Trophoblast cell (in vitro differentiated cells and primary cell): ENCODE measurements at regions not wholly inside any gene's neighbourhood (a gene's known extent, or its start where the extent isn't known, plus 50 kb on each side); places are given as distances from the start of the nearest gene placed in this dataset.

Source experiments
- DNase-seq, 2 donors: peaks; one replicate each; pipeline ENCODE4 v3.0.0-alpha.2; 2016
- H2AFZ ChIP-seq: 2 replicates; pipeline ENCODE4 v1.6.1; 2013; ENCODE audit warnings: low read length, moderate library complexity, mild to moderate bottlenecking; ENCODE audit not compliant: insufficient read depth, poor library complexity
- H2AK5ac ChIP-seq: 2 replicates; pipeline ENCODE4 v1.6.1; 2013; ENCODE audit warnings: mild to moderate bottlenecking, low read length
- H2BK120ac ChIP-seq: 2 replicates; pipeline ENCODE4 v1.6.1; 2013; ENCODE audit warnings: low read length, mild to moderate bottlenecking, moderate library complexity; ENCODE audit not compliant: insufficient read depth, poor library complexity
- H2BK12ac ChIP-seq: 2 replicates; pipeline ENCODE4 v1.6.1; 2013; ENCODE audit warnings: mild to moderate bottlenecking, low read length, moderate library complexity
- H2BK5ac ChIP-seq: 2 replicates; pipeline ENCODE4 v1.6.1; 2013; ENCODE audit warnings: low read length, low read depth, moderate library complexity, mild to moderate bottlenecking; ENCODE audit not compliant: poor library complexity
- H3K14ac ChIP-seq: 2 replicates; pipeline ENCODE4 v1.6.1; 2013; ENCODE audit warnings: mild to moderate bottlenecking, low read length
- H3K18ac ChIP-seq: 2 replicates; pipeline ENCODE4 v1.6.1; 2013; ENCODE audit warnings: mild to moderate bottlenecking, low read length
- H3K23ac ChIP-seq: 2 replicates; pipeline ENCODE4 v1.6.1; 2013; ENCODE audit warnings: low read length
- H3K27ac ChIP-seq: 2 replicates; pipeline ENCODE4 v1.5.1; 2013; ENCODE audit warnings: low read depth, mild to moderate bottlenecking, inconsistent platforms, low read length, moderate library complexity
- H3K27me3 ChIP-seq: 2 replicates; pipeline ENCODE4 v1.6.1; 2013; ENCODE audit warnings: inconsistent platforms, mild to moderate bottlenecking, low read length, moderate library complexity; ENCODE audit not compliant: insufficient read depth
- H3K36me3 ChIP-seq, 2 experiments: 1 replicate in 1 of 2; 2 replicates in 1 of 2; pipeline ENCODE4 v1.6.1; 2013; ENCODE audit warnings: low read length in 2 of 2, mild to moderate bottlenecking in 2 of 2, moderate library complexity in 1 of 2; ENCODE audit not compliant: insufficient read depth in 2 of 2, control insufficient read depth in 1 of 2
- H3K4ac ChIP-seq: 2 replicates; pipeline ENCODE4 v1.6.1; 2013; ENCODE audit warnings: low read depth, mild to moderate bottlenecking, low read length, moderate library complexity
- H3K4me1 ChIP-seq, 2 experiments: 1 replicate in 1 of 2; 2 replicates in 1 of 2; pipeline ENCODE4 v1.6.1; 2013; ENCODE audit warnings: low read length in 2 of 2, mild to moderate bottlenecking in 2 of 2, moderate library complexity in 1 of 2; ENCODE audit not compliant: insufficient read depth in 2 of 2, control insufficient read depth in 1 of 2
- H3K4me2 ChIP-seq: 2 replicates; pipeline ENCODE4 v1.6.1; 2013; ENCODE audit warnings: inconsistent platforms, mild to moderate bottlenecking, low read length, moderate library complexity
- H3K4me3 ChIP-seq: 2 replicates; pipeline ENCODE4 v1.5.1; 2013; ENCODE audit warnings: mild to moderate bottlenecking, low read depth, low read length, inconsistent platforms
- H3K79me1 ChIP-seq: one replicate; pipeline ENCODE4 v1.6.1; 2013; ENCODE audit warnings: low read length
- H3K79me2 ChIP-seq: 2 replicates; pipeline ENCODE4 v1.6.1; 2013; ENCODE audit warnings: low read length, mild to moderate bottlenecking; ENCODE audit not compliant: control insufficient read depth, insufficient read depth, poor library complexity
- H3K9ac ChIP-seq: 2 replicates; pipeline ENCODE4 v1.6.1; 2013; ENCODE audit warnings: mild to moderate bottlenecking, low read length
- H3K9me3 ChIP-seq: 2 replicates; pipeline ENCODE4 v1.6.1; 2013; ENCODE audit warnings: low read depth, mild to moderate bottlenecking, control low read depth, inconsistent platforms, low read length; ENCODE audit not compliant: insufficient read depth
- H4K12ac ChIP-seq: 2 replicates; pipeline ENCODE4 v1.6.1; 2013; ENCODE audit warnings: low read depth, mild to moderate bottlenecking, low read length, moderate library complexity
- H4K8ac ChIP-seq: 2 replicates; pipeline ENCODE4 v1.6.1; 2013; ENCODE audit warnings: low read depth, mild to moderate bottlenecking, low read length, moderate library complexity
- H4K91ac ChIP-seq: one replicate; pipeline ENCODE4 v1.6.1; 2013; ENCODE audit warnings: low read depth, mild to moderate bottlenecking, low read length, moderate library complexity
- WGBS: extraction: QIAGEN DNeasy Blood & Tissue Kit; methylation state at CpG from one replicate; pipeline ENCODE4 v1.1.7; 2013; ENCODE audit warnings: missing lambda C conversion rate; ENCODE audit not compliant: insufficient read length, insufficient coverage; ENCODE audit errors: extremely low coverage; 5-methylcytosine and 5-hydroxymethylcytosine counted together

DNA sequence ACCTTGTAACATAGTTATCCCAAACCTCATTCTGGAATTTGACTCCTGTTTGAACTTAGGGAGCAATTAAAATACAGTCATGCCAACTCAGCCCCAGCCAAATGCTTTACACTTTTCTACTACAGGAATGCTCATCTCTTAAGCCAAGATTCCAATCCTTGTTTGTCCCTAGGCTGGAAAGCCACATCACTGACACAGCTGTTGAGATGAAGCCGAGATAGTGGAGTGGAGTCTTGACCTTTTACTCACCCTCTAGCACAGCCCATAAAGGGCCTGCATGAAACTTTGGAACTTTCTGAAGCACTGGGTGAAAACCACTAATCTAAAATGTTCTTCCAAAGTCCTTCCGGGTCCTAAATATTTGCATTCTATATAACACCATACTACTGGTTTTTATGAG lies 247.3 kb downstream of the ETV1 start:
- Histone ChIP-seq H3K79me2 (no peaks in the 10 kb centered on the region), H3K23ac (no peak overlapping the region), H2BK120ac (no peak overlapping the region), H3K14ac (no peak overlapping the region), H3K4me2 (no peak overlapping the region), H3K9ac (no peak overlapping the region), H3K4ac (no peak overlapping the region), H2AFZ (no peak overlapping the region), H3K4me3 (no peak overlapping the region), H3K27me3 (no peaks in the 10 kb centered on the region), H3K4me1 (no peaks in the 10 kb centered on the region), H3K9me3 (no peaks in the 10 kb centered on the region), H3K27ac (no peak overlapping the region), H2AK5ac (no peak overlapping the region), H3K36me3 (no peaks in the 10 kb centered on the region), H2BK12ac (no peak overlapping the region), H4K91ac (no peak overlapping the region), H4K8ac (no peak overlapping the region), H2BK5ac (no peak overlapping the region), H3K79me1 (no peaks in the 10 kb centered on the region), H3K18ac (no peak overlapping the region), H4K12ac (no peak overlapping the region)
- DNase-seq = peak; percentile 93 to 95
- no CpG with 5 or more reads among the region's 2 CpGs for WGBS

DNA sequence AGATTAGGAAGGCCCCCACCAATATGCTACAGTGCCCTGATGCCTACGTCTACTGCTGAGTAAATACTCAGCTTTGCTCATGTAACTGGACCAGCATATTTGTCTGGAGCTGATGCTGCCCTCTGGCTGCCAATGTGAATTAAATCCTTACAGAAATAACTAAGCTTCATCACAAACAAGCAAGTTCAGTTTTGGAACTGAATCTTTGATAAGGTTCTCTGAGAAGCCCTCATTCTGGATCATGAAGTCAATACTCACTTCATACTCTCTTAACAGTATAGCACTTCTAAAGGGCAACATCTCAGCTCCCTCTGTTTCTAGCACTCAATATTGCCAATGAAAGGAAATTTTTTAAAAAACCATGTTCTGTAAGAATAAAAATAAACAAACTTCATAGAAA lies 246.7 kb downstream of the ETV1 start:
- no peaks in the 10 kb centered on the region for H3K27me3 ChIP-seq
- no peaks in the 10 kb centered on the region for H3K9me3 ChIP-seq
- no peak overlapping the region for H2BK12ac ChIP-seq
- no peak overlapping the region for H4K8ac ChIP-seq
- no peak overlapping the region for H2BK5ac ChIP-seq
- no peak overlapping the region for H3K9ac ChIP-seq
- no peaks in the 10 kb centered on the region for H3K79me1 ChIP-seq
- H3K4me2 ChIP-seq = no peak overlapping the region
- no peak overlapping the region for H2BK120ac ChIP-seq
- H3K27ac ChIP-seq = no peak overlapping the region
- no peak overlapping the region for H2AK5ac ChIP-seq
- no peak overlapping the region for H3K23ac ChIP-seq
- WGBS = no CpG with 5 or more reads among the region's 1 CpG
- H3K36me3 ChIP-seq = no peaks in the 10 kb centered on the region
- H4K12ac ChIP-seq = no peak overlapping the region
- no peak overlapping the region for H3K14ac ChIP-seq
- H3K4ac ChIP-seq = no peak overlapping the region
- H4K91ac ChIP-seq = no peak overlapping the region
- no peak overlapping the region for H3K18ac ChIP-seq
- no peak overlapping the region for H2AFZ ChIP-seq
- H3K4me1 ChIP-seq = no peaks in the 10 kb centered on the region
- peak; percentile 10 to 21 for DNase-seq
- H3K4me3 ChIP-seq = no peak overlapping the region
- H3K79me2 ChIP-seq = no peaks in the 10 kb centered on the region

DNA sequence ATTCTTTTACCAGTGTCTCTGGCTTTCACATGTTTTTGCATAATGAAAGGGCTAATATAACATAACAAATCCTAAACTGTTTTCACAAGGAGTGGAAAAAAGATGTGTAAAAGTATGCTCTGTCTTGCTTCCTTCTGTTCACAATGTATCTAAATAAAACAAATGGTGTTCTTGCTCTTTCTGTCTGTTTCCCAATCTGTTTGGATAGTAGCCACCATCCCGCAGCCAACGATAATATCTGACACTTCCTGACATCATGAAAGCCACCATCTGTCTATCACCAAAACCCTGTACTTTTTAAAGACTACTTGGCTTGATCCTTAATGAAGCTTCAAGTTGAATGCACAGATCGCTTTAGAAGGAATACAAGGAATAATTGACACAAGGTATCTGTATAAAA lies 246.2 kb downstream of the ETV1 start:
- H2BK120ac ChIP-seq = no peak overlapping the region
- H2BK12ac ChIP-seq = no peak overlapping the region
- H3K23ac ChIP-seq = no peak overlapping the region
- H4K8ac ChIP-seq = no peak overlapping the region
- no peak overlapping the region for H3K9ac ChIP-seq
- H2BK5ac ChIP-seq = no peak overlapping the region
- no peaks in the 10 kb centered on the region for H3K27me3 ChIP-seq
- H4K91ac ChIP-seq = no peak overlapping the region
- H3K14ac ChIP-seq = no peak overlapping the region
- no peak overlapping the region for H3K4me2 ChIP-seq
- DNase-seq = peak; percentile 19 to 49
- H4K12ac ChIP-seq = no peak overlapping the region
- H3K4me1 ChIP-seq = no peaks in the 10 kb centered on the region
- no peak overlapping the region for H3K18ac ChIP-seq
- H3K4me3 ChIP-seq = no peak overlapping the region
- H3K27ac ChIP-seq = no peak overlapping the region
- no peaks in the 10 kb centered on the region for H3K79me2 ChIP-seq
- no peaks in the 10 kb centered on the region for H3K36me3 ChIP-seq
- no peak overlapping the region for H2AFZ ChIP-seq
- no peak overlapping the region for H3K4ac ChIP-seq
- no peak overlapping the region for H2AK5ac ChIP-seq
- no peaks in the 10 kb centered on the region for H3K9me3 ChIP-seq
- no CpG with 5 or more reads among the region's 3 CpGs for WGBS
- H3K79me1 ChIP-seq = no peaks in the 10 kb centered on the region

DNA sequence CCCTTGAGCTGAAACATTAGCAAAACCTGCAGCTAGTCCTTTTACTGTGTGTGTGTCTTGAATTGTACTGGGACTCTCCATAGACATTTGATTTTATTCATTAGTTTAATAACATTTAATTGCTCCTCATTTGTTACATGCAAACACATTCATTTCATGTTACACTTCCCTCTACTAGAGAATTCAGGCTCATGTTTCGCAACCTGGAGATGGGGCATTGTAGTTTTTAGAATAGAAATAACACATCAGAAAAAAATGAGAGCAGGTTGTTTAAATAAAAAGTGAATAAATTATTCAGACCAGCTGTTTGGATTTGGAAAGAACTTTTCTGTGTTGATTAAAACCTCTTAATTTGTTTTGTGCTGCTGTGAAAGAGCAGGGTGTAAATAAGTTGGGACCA lies 243.9 kb downstream of the ETV1 start:
- no CpG with 5 or more reads among the region's 1 CpG for WGBS
- DNase-seq = no peak
- Histone ChIP-seq H3K79me2 (no peaks in the 10 kb centered on the region), H3K79me1 (no peaks in the 10 kb centered on the region), H2BK120ac (no peak overlapping the region), H3K4me2 (no peak overlapping the region), H2BK5ac (no peak overlapping the region), H3K27ac (no peak overlapping the region), H4K8ac (no peak overlapping the region), H3K9ac (no peak overlapping the region), H2BK12ac (no peak overlapping the region), H3K9me3 (no peaks in the 10 kb centered on the region), H3K4me1 (no peaks in the 10 kb centered on the region), H3K27me3 (no peaks in the 10 kb centered on the region), H3K14ac (no peak overlapping the region), H4K91ac (no peak overlapping the region), H2AK5ac (no peak overlapping the region), H3K23ac (no peak overlapping the region), H4K12ac (no peak overlapping the region), H3K4me3 (no peak overlapping the region), H3K36me3 (no peaks in the 10 kb centered on the region), H3K18ac (no peak overlapping the region), H2AFZ (no peak overlapping the region), H3K4ac (no peak overlapping the region)
